Astrocyte (in vitro differentiated cells and primary cell): ENCODE measurements at regions not wholly inside any gene's neighbourhood (a gene's known extent, or its start where the extent isn't known, plus 50 kb on each side); places are given as distances from the start of the nearest gene placed in this dataset.
"Not testable (repeated sequence)": the region's sequence is repeated elsewhere in the genome, so short reads cannot be mapped to it uniquely, and the experiment has no call there.

Experiments
- DNase-seq: peaks from one replicate; pipeline ENCODE4 v3.0.0-alpha.2; 2010; ENCODE audit warnings: low read depth
- FAIRE-seq: peaks from 2 replicates; lab custom pipeline; 2011; peaks lifted over from hg19 to GRCh38; lab: Jason Lieb, UNC
- H2AFZ ChIP-seq: 2 replicates; pipeline ENCODE4 v1.6.0; 2012; ENCODE audit warnings: low read depth, low read length, inconsistent platforms
- H3K27ac ChIP-seq: 2 replicates; pipeline ENCODE4 v1.5.1; 2011; ENCODE audit warnings: low read depth, low read length, inconsistent platforms
- H3K27me3 ChIP-seq: 2 replicates; pipeline ENCODE4 v1.6.0; 2011; ENCODE audit warnings: low read length, inconsistent platforms; ENCODE audit not compliant: insufficient read depth
- H3K36me3 ChIP-seq: 2 replicates; pipeline ENCODE4 v1.5.1; 2011; ENCODE audit warnings: low read length, inconsistent platforms; ENCODE audit not compliant: insufficient read depth
- H3K4me1 ChIP-seq: 2 replicates; pipeline ENCODE4 v1.5.1; 2011; ENCODE audit warnings: low read length, inconsistent platforms; ENCODE audit not compliant: insufficient read depth
- H3K4me2 ChIP-seq: 2 replicates; pipeline ENCODE4 v1.6.0; 2012; ENCODE audit warnings: low read length, inconsistent platforms
- H3K4me3 ChIP-seq: 2 replicates; pipeline ENCODE4 v1.5.1; 2011; ENCODE audit warnings: low read depth, mild to moderate bottlenecking, low read length, inconsistent platforms; ENCODE audit not compliant: insufficient read depth
- H3K79me2 ChIP-seq: 2 replicates; pipeline ENCODE4 v1.6.0; 2012; ENCODE audit warnings: mild to moderate bottlenecking, low read length, inconsistent platforms; ENCODE audit not compliant: insufficient read depth
- H3K9ac ChIP-seq: 2 replicates; pipeline ENCODE4 v1.6.0; 2012; ENCODE audit warnings: mild to moderate bottlenecking, low read length, inconsistent platforms
- H3K9me3 ChIP-seq: 2 replicates; pipeline ENCODE4 v1.5.1; 2012; ENCODE audit warnings: low read depth, mild to moderate bottlenecking, low read length, inconsistent platforms; ENCODE audit not compliant: insufficient read depth
- H4K20me1 ChIP-seq: 2 replicates; pipeline ENCODE4 v1.6.0; 2012; ENCODE audit warnings: low read length, inconsistent platforms; ENCODE audit not compliant: insufficient read depth
- H3K27ac Mint-ChIP-seq: one replicate; pipeline ENCODE4 v1.8.0; 2021; ENCODE audit warnings: mild to moderate bottlenecking, mixed read lengths; ENCODE audit not compliant: unreplicated experiment
- H3K27me3 Mint-ChIP-seq: one replicate; pipeline ENCODE4 v1.8.0; 2021; ENCODE audit warnings: low read depth, mixed read lengths; ENCODE audit not compliant: unreplicated experiment
- H3K36me3 Mint-ChIP-seq: one replicate; pipeline ENCODE4 v1.8.0; 2021; ENCODE audit warnings: low read depth, mixed read lengths; ENCODE audit not compliant: unreplicated experiment
- H3K4me1 Mint-ChIP-seq: one replicate; pipeline ENCODE4 v1.8.0; 2021; ENCODE audit warnings: low read depth, mixed read lengths; ENCODE audit not compliant: unreplicated experiment
- H3K4me3 Mint-ChIP-seq: one replicate; pipeline ENCODE4 v1.8.0; 2021; ENCODE audit warnings: mild to moderate bottlenecking, moderate library complexity, mixed read lengths; ENCODE audit not compliant: unreplicated experiment
- H3K9me3 Mint-ChIP-seq: one replicate; pipeline ENCODE4 v1.8.0; 2021; ENCODE audit warnings: mild to moderate bottlenecking, mixed read lengths; ENCODE audit not compliant: unreplicated experiment
- EZH2 ChIP-seq: IDR thresholded peaks from 2 replicates; pipeline ENCODE4 v1.6.1; 2012; ENCODE audit warnings: mild to moderate bottlenecking, low read length, inconsistent platforms; ENCODE audit not compliant: insufficient read depth
- TF ChIP-seq, protein P1 (sequence below): IDR thresholded peaks from 2 replicates; pipeline ENCODE4 v1.5.1; 2011; ENCODE audit warnings: low read depth, mild to moderate bottlenecking, inconsistent platforms, low read length, moderate library complexity; ENCODE audit not compliant: insufficient read depth

DNA sequence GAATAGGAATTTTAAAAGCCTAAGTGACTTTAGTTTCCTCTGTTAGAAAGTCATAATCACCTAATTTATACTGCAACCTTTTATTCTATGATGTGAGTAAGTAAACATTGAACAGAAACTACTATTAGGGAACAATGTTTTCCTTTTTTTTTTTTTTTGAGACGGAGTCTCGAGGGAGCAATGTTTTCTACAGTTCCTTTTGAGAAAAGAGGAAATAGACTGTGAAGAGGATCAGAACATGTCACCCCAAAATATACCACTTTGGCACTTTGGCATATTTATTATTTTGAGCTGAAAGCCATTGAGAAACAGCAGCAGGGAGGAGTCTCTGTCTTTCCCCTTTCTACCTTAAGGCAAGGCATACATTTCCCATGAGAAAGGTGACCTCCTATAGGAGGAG, 162.7 kb upstream of the CNOT2 start:
- DNase-seq (no peak), FAIRE-seq (no peak)
- Histone ChIP-seq H3K4me2 (no peak overlapping the region), H2AFZ (no peak overlapping the region), H3K9me3 (no peaks in the 10 kb centered on the region), H3K4me3 (no peak overlapping the region), H4K20me1 (no peaks in the 10 kb centered on the region), H3K27me3 (no peaks in the 10 kb centered on the region), H3K79me2 (no peaks in the 10 kb centered on the region), H3K9ac (no peak overlapping the region), H3K36me3 (no peaks in the 10 kb centered on the region), H3K27ac (no peak overlapping the region), H3K4me1 (no peaks in the 10 kb centered on the region)
- Mint-ChIP-seq H3K4me1 (no peaks in the 10 kb centered on the region), H3K9me3 (no peaks in the 10 kb centered on the region), H3K27ac (no peak overlapping the region), H3K4me3 (no peak overlapping the region), H3K36me3 (no peaks in the 10 kb centered on the region), H3K27me3 (peaks cover under 1% of the 10 kb centered on the region)
- TF ChIP-seq EZH2: no peak
- TF ChIP-seq, protein P1, sequence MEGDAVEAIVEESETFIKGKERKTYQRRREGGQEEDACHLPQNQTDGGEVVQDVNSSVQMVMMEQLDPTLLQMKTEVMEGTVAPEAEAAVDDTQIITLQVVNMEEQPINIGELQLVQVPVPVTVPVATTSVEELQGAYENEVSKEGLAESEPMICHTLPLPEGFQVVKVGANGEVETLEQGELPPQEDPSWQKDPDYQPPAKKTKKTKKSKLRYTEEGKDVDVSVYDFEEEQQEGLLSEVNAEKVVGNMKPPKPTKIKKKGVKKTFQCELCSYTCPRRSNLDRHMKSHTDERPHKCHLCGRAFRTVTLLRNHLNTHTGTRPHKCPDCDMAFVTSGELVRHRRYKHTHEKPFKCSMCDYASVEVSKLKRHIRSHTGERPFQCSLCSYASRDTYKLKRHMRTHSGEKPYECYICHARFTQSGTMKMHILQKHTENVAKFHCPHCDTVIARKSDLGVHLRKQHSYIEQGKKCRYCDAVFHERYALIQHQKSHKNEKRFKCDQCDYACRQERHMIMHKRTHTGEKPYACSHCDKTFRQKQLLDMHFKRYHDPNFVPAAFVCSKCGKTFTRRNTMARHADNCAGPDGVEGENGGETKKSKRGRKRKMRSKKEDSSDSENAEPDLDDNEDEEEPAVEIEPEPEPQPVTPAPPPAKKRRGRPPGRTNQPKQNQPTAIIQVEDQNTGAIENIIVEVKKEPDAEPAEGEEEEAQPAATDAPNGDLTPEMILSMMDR: no peak

DNA sequence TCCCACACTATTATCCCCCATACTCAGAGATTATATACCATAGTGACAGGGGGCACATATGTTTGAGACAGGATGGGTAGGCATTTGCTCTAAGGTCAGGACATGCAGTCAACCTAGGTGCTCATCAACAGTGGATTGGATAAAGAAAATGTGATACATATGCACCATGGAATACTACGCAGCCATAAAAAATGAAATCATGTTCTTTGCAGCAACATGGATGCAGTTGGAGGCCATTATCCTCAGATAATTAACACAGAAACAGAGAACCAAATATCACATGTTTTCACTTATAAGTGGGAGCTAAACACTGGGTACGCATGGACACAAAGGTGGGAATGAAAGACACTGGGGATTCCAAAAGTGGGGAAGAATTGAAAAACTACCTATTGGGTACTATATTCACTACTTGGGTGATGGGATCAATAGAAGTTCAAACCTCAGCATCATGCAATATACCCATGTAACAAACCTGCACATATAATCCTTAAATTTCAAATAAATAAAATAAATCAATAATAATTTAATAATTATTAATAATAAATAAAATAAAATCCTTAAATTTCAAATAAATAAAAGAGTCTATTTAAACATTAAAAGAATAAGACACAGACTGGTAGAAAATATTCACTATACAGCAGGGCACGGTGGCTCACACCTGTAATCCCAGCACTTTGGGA, 160.1 kb upstream of the CNOT2 start:
- FAIRE-seq: no peak
- Mint-ChIP-seq H3K9me3 (peaks cover 1% of the 10 kb centered on the region), H3K36me3 (no peaks in the 10 kb centered on the region), H3K4me3 (no peak overlapping the region), H3K27me3 (peaks cover 2% of the 10 kb centered on the region), H3K4me1 (no peaks in the 10 kb centered on the region), H3K27ac (no peak overlapping the region)
- DNase-seq: no peak
- H3K27me3 ChIP-seq: no peaks in the 10 kb centered on the region
- H4K20me1 ChIP-seq: no peaks in the 10 kb centered on the region
- H2AFZ ChIP-seq: no peak overlapping the region
- H3K27ac ChIP-seq: no peak overlapping the region
- no peak overlapping the region for H3K4me2 ChIP-seq
- H3K4me1 ChIP-seq: no peaks in the 10 kb centered on the region
- no peak overlapping the region for H3K9ac ChIP-seq
- TF ChIP-seq EZH2: no peak
- TF ChIP-seq, protein P1: no peak
- no peaks in the 10 kb centered on the region for H3K9me3 ChIP-seq
- no peaks in the 10 kb centered on the region for H3K79me2 ChIP-seq
- no peak overlapping the region for H3K4me3 ChIP-seq
- no peaks in the 10 kb centered on the region for H3K36me3 ChIP-seq

DNA sequence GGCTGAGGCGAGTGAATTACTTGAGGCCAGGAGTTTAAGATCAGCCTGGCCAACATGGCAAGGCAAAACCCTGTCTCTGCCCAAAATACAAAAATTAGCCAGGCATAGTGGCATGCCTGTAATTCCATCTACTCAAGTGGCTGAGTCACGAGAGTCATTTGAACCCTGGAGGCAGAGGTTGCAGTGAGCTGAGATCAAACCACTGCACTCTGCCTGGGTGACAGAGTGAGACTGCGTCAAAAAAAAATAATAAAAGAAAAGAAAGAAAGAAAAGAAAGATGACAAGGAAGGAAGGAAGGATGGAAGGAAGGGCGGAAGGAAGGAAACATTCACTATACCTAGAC, 159.6 kb upstream of the CNOT2 start:
- H3K4me1 ChIP-seq: no peaks in the 10 kb centered on the region
- H3K9me3 Mint-ChIP-seq: peaks cover 3% of the 10 kb centered on the region
- H3K4me1 Mint-ChIP-seq: no peaks in the 10 kb centered on the region
- no peak overlapping the region for H3K4me2 ChIP-seq
- H3K9me3 ChIP-seq: no peaks in the 10 kb centered on the region
- no peak overlapping the region for H3K27ac Mint-ChIP-seq
- no peaks in the 10 kb centered on the region for H3K27me3 ChIP-seq
- H4K20me1 ChIP-seq: no peaks in the 10 kb centered on the region
- H3K9ac ChIP-seq: no peak overlapping the region
- FAIRE-seq: no peak
- H3K36me3 Mint-ChIP-seq: no peaks in the 10 kb centered on the region
- peaks cover 2% of the 10 kb centered on the region for H3K27me3 Mint-ChIP-seq
- no peaks in the 10 kb centered on the region for H3K79me2 ChIP-seq
- H3K4me3 ChIP-seq: no peak overlapping the region
- no peak for TF ChIP-seq EZH2
- TF ChIP-seq, protein P1: no peak
- no peak overlapping the region for H2AFZ ChIP-seq
- no peaks in the 10 kb centered on the region for H3K36me3 ChIP-seq
- no peak overlapping the region for H3K27ac ChIP-seq
- no peak overlapping the region for H3K4me3 Mint-ChIP-seq
- no peak for DNase-seq

DNA sequence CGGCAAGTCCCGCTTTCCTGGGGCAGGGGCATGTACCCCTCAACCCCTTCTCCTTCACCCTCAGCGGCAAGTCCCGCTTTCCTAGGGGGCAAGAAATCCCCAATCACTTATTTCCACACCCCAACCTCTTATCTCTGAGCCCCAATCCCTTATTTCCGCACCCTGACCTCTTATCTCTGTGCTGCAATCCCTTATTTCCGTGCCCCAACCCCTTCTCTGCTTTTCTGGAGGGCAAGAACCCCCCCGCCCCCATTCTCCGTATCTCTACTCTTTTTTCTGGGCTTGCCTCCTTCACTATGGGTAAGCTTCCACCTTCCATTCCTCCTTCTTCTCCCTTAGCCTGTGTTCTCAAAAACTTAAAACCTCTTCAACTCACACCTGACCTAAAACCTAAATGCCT, 156.9 kb upstream of the CNOT2 start:
- H3K9me3 Mint-ChIP-seq: not testable (repeated sequence)

More for the DNA sequence above, 156.9 kb upstream of the CNOT2 start:
- H3K27me3 Mint-ChIP-seq, H4K20me1 ChIP-seq, H3K4me2 ChIP-seq, FAIRE-seq, H3K4me3 Mint-ChIP-seq, H3K27ac ChIP-seq, H3K27ac Mint-ChIP-seq, H3K27me3 ChIP-seq, H3K36me3 Mint-ChIP-seq, H3K4me1 Mint-ChIP-seq, DNase-seq, H2AFZ ChIP-seq, H3K36me3 ChIP-seq, H3K9me3 ChIP-seq, H3K79me2 ChIP-seq, H3K9ac ChIP-seq, H3K4me1 ChIP-seq, H3K4me3 ChIP-seq: not testable (repeated sequence)
